GM21576 (cell line): ENCODE measurements at regions not wholly inside any gene's neighbourhood (a gene's known extent, or its start where the extent isn't known, plus 50 kb on each side); places are given as distances from the start of the nearest gene placed in this dataset.

Experiments
- ATAC-seq: cut with Tn5 transposase; IDR thresholded peaks from one replicate; pipeline ENCODE4 v1.9.1; 2021; ENCODE audit warnings: mild to moderate bottlenecking, moderate library complexity; ENCODE audit not compliant: unreplicated experiment

GRCh38 chr12:19709889-19710288 is 270.6 kb downstream of the AEBP2 start:
- ATAC-seq: no peak

- ATAC-seq: no peak
Observed at GRCh38 chr12:19710811-19711793, 271.8 kb downstream of the AEBP2 start.

- no peak for ATAC-seq
Observed at GRCh38 chr12:19712041-19712440, 272.7 kb downstream of the AEBP2 start.

GRCh38 chr12:19718401-19718800 is 279.1 kb downstream of the AEBP2 start:
- no peak for ATAC-seq

GRCh38 chr12:19719672-19720071 is 280.4 kb downstream of the AEBP2 start:
- ATAC-seq: no peak

- no peak for ATAC-seq
Observed at GRCh38 chr12:19726122-19726521, 286.8 kb downstream of the AEBP2 start.

- ATAC-seq: no peak
Observed at GRCh38 chr12:19726592-19726991, 287.3 kb downstream of the AEBP2 start.

- no peak for ATAC-seq
Observed at GRCh38 chr12:19737019-19737418, 297.7 kb downstream of the AEBP2 start.

- no peak for ATAC-seq
Observed at GRCh38 chr12:19739195-19739776, 300.0 kb downstream of the AEBP2 start.

GRCh38 chr12:19740472-19741131 is 301.3 kb downstream of the AEBP2 start:
- no peak for ATAC-seq

- no peak for ATAC-seq
Observed at GRCh38 chr12:19741132-19741489, 301.8 kb downstream of the AEBP2 start.

- ATAC-seq: no peak
Observed at GRCh38 chr12:19744705-19745218, 305.5 kb downstream of the AEBP2 start.

GRCh38 chr12:19746471-19746870 is 307.2 kb downstream of the AEBP2 start:
- no peak for ATAC-seq

- ATAC-seq: no peak
Observed at GRCh38 chr12:19749906-19750574, 310.7 kb downstream of the AEBP2 start.

GRCh38 chr12:19751078-19751477 is 311.8 kb downstream of the AEBP2 start:
- ATAC-seq: no peak

GRCh38 chr12:19752712-19753111 is 313.4 kb downstream of the AEBP2 start:
- ATAC-seq: no peak

- no peak for ATAC-seq
Observed at GRCh38 chr12:19755136-19755535, 315.8 kb downstream of the AEBP2 start.

GRCh38 chr12:19757317-19757877 is 318.1 kb downstream of the AEBP2 start:
- no peak for ATAC-seq

- no peak for ATAC-seq
Observed at GRCh38 chr12:19759227-19759626, 319.9 kb downstream of the AEBP2 start.

- ATAC-seq: no peak
Observed at GRCh38 chr12:19760611-19761010, 321.3 kb downstream of the AEBP2 start.

- ATAC-seq: no peak
Observed at GRCh38 chr12:19761463-19761862, 322.2 kb downstream of the AEBP2 start.
